HEK293 (cell line): ENCODE measurements at regions not wholly inside any gene's neighbourhood (a gene's known extent, or its start where the extent isn't known, plus 50 kb on each side); places are given as distances from the start of the nearest gene placed in this dataset.

Experiments
- FEZF1 ChIP-seq: fragments of 450-650 bp; formaldehyde crosslinking; IDR thresholded peaks from 2 replicates; pipeline ENCODE4 v1.5.1; 2016; ENCODE audit warnings: missing biosample characterization, missing genetic modification characterization
- GLIS1 ChIP-seq: fragments of 450-650 bp; formaldehyde crosslinking; IDR thresholded peaks from 2 replicates; pipeline ENCODE4 v1.5.1; 2016; ENCODE audit warnings: missing biosample characterization, missing genetic modification characterization
- KLF8 ChIP-seq: fragments of 450-650 bp; formaldehyde crosslinking; IDR thresholded peaks from 2 replicates; pipeline ENCODE4 v1.5.1; 2016; ENCODE audit warnings: missing biosample characterization, missing genetic modification characterization
- OSR2 ChIP-seq: fragments of 450-650 bp; formaldehyde crosslinking; IDR thresholded peaks from 2 replicates; pipeline ENCODE4 v1.5.1; 2016; ENCODE audit warnings: missing biosample characterization, missing genetic modification characterization
- TRIM28 ChIP-seq: IDR thresholded peaks from 2 replicates; pipeline ENCODE4 v1.6.1; 2011; ENCODE audit warnings: low read length, control low read depth, borderline replicate concordance
- ZEB2 ChIP-seq: fragments of 450-650 bp; formaldehyde crosslinking; IDR thresholded peaks from 2 replicates; pipeline ENCODE4 v1.5.1; 2016; ENCODE audit warnings: missing biosample characterization, missing genetic modification characterization
- ZNF140 ChIP-seq: fragments of 450-650 bp; formaldehyde crosslinking; IDR thresholded peaks from 2 replicates; pipeline ENCODE4 v1.5.1; 2016; ENCODE audit warnings: missing biosample characterization, missing genetic modification characterization
- ZNF239 ChIP-seq: fragments of 450-650 bp; formaldehyde crosslinking; IDR thresholded peaks from 2 replicates; pipeline ENCODE4 v1.5.1; 2016; ENCODE audit warnings: missing biosample characterization, missing genetic modification characterization
- ZNF24 ChIP-seq: fragments of 450-650 bp; formaldehyde crosslinking; IDR thresholded peaks from 2 replicates; pipeline ENCODE4 v1.5.1; 2016; ENCODE audit warnings: missing biosample characterization, missing genetic modification characterization
- ZNF335 ChIP-seq: fragments of 450-650 bp; formaldehyde crosslinking; conservative IDR thresholded peaks from 2 replicates; pipeline ENCODE4 v1.5.1; 2016; ENCODE audit warnings: missing biosample characterization, missing genetic modification characterization
- ZNF341 ChIP-seq: fragments of 450-650 bp; formaldehyde crosslinking; IDR thresholded peaks from 2 replicates; pipeline ENCODE4; 2016; ENCODE audit warnings: low read depth, missing biosample characterization, missing genetic modification characterization
- ZNF366 ChIP-seq: fragments of 450-650 bp; formaldehyde crosslinking; conservative IDR thresholded peaks from 2 replicates; pipeline ENCODE4 v1.5.1; 2016; ENCODE audit warnings: missing biosample characterization, missing genetic modification characterization
- ZNF514 ChIP-seq: fragments of 450-650 bp; formaldehyde crosslinking; IDR thresholded peaks from 2 replicates; pipeline ENCODE4 v1.5.1; 2016; ENCODE audit warnings: missing biosample characterization, missing genetic modification characterization
- ZNF544 ChIP-seq: fragments of 450-650 bp; formaldehyde crosslinking; IDR thresholded peaks from 2 replicates; pipeline ENCODE4 v1.5.0; 2017; ENCODE audit warnings: missing biosample characterization, missing genetic modification characterization
- ZNF610 ChIP-seq: fragments of 450-650 bp; formaldehyde crosslinking; IDR thresholded peaks from 2 replicates; pipeline ENCODE4 v1.5.1; 2016; ENCODE audit warnings: missing biosample characterization, missing genetic modification characterization, borderline replicate concordance
- ZSCAN23 ChIP-seq: fragments of 450-650 bp; formaldehyde crosslinking; IDR thresholded peaks from 2 replicates; pipeline ENCODE4 v1.5.1; 2016; ENCODE audit warnings: missing biosample characterization, missing genetic modification characterization
- TF ChIP-seq, protein P1 (sequence below): fragments of 450-650 bp; formaldehyde crosslinking; IDR thresholded peaks from 2 replicates; pipeline ENCODE4 v1.5.1; 2017; ENCODE audit warnings: missing biosample characterization, missing genetic modification characterization
- TF ChIP-seq, protein P2 (sequence below): fragments of 450-650 bp; formaldehyde crosslinking; IDR thresholded peaks from 2 replicates; pipeline ENCODE4 v1.5.1; 2016; ENCODE audit warnings: missing biosample characterization, missing genetic modification characterization, borderline replicate concordance
- TF ChIP-seq, protein P3 (sequence below): fragments of 450-650 bp; formaldehyde crosslinking; IDR thresholded peaks from 2 replicates; pipeline ENCODE4 v1.5.1; 2016; ENCODE audit warnings: missing biosample characterization, missing genetic modification characterization
- TF ChIP-seq, protein P4 (sequence below): fragments of 450-650 bp; formaldehyde crosslinking; conservative IDR thresholded peaks from 2 replicates; pipeline ENCODE4 v1.5.1; 2016; ENCODE audit warnings: low read depth, missing biosample characterization, missing genetic modification characterization
- TF ChIP-seq, protein P5 (sequence below): fragments of 450-650 bp; formaldehyde crosslinking; IDR thresholded peaks from 2 replicates; pipeline ENCODE4 v1.5.1; 2016; ENCODE audit warnings: missing biosample characterization, missing genetic modification characterization
- TF ChIP-seq, protein P6 (sequence below): fragments of 450-650 bp; formaldehyde crosslinking; IDR thresholded peaks from 2 replicates; pipeline ENCODE4 v1.5.1; 2016; ENCODE audit warnings: missing biosample characterization, missing genetic modification characterization

DNA sequence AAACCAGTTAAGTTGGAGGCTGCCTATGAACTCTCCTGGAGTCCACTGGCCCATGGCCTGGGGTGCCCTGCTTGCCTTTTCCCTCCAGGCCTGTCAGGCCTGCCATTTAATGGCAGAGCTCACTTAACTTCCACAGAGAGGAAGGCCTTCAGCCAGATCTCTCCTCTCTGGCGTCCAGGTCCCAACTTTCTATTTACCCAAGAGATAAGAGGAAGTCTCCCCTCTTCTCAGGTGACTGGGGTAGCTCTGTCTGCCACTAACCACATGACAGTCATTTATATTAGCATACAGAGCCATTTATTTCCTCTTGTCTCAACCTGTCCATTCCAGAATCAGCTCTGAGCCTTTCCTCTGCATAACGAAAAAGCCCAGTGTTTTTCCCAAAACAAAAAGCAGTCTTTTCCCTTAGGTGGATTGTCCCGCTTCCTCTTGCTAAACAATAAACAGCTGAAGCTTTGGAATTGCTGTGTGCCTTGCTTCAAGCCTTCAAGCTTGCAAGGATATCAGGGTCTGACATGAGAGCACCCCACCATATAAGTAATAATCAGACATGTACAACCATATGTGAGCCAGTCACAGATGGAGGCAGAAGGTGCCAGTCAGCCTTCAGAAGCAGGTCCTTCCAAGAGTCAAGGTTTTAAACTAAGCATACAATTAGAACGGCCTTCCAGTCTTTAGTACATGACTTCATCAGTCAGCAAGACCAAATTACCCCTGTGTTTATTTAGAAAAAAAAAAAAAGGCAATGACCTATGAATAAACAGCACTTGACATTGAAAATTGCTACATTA lies 50.0 kb upstream of the CALM2 start (continued):
- TF ChIP-seq, protein P1, sequence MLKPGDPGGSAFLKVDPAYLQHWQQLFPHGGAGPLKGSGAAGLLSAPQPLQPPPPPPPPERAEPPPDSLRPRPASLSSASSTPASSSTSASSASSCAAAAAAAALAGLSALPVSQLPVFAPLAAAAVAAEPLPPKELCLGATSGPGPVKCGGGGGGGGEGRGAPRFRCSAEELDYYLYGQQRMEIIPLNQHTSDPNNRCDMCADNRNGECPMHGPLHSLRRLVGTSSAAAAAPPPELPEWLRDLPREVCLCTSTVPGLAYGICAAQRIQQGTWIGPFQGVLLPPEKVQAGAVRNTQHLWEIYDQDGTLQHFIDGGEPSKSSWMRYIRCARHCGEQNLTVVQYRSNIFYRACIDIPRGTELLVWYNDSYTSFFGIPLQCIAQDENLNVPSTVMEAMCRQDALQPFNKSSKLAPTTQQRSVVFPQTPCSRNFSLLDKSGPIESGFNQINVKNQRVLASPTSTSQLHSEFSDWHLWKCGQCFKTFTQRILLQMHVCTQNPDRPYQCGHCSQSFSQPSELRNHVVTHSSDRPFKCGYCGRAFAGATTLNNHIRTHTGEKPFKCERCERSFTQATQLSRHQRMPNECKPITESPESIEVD (tag by site-specific recombination): peak; percentile 97
- TF ChIP-seq ZNF341 (no peak), FEZF1 (tag by site-specific recombination) (peak; percentile 97), ZNF335 (0 out of 2 replicates have a peak, but pooled peaks have one; percentile 30), ZNF514 (tag by site-specific recombination) (no peak), TRIM28 (peak; percentile 76; the same call in 1 of the 2 replicates), ZNF140 (tag by site-specific recombination) (no peak), ZNF610 (tag by site-specific recombination) (no peak), ZNF24 (tag by site-specific recombination) (peak; percentile 72; the same call in 1 of the 2 replicates), ZEB2 (tag by site-specific recombination) (peak; percentile 68), ZNF239 (no peak), GLIS1 (tag by site-specific recombination) (peak; percentile 45; the same call in 1 of the 2 replicates), ZNF544 (tag by site-specific recombination) (no peak), ZNF366 (tag by site-specific recombination) (peak; percentile 75), KLF8 (peak; percentile 37; the same call in 1 of the 2 replicates), OSR2 (tag by site-specific recombination) (peak; percentile 93), ZSCAN23 (tag by site-specific recombination) (peak; percentile 83; the same call in 1 of the 2 replicates)
- TF ChIP-seq, protein P2, sequence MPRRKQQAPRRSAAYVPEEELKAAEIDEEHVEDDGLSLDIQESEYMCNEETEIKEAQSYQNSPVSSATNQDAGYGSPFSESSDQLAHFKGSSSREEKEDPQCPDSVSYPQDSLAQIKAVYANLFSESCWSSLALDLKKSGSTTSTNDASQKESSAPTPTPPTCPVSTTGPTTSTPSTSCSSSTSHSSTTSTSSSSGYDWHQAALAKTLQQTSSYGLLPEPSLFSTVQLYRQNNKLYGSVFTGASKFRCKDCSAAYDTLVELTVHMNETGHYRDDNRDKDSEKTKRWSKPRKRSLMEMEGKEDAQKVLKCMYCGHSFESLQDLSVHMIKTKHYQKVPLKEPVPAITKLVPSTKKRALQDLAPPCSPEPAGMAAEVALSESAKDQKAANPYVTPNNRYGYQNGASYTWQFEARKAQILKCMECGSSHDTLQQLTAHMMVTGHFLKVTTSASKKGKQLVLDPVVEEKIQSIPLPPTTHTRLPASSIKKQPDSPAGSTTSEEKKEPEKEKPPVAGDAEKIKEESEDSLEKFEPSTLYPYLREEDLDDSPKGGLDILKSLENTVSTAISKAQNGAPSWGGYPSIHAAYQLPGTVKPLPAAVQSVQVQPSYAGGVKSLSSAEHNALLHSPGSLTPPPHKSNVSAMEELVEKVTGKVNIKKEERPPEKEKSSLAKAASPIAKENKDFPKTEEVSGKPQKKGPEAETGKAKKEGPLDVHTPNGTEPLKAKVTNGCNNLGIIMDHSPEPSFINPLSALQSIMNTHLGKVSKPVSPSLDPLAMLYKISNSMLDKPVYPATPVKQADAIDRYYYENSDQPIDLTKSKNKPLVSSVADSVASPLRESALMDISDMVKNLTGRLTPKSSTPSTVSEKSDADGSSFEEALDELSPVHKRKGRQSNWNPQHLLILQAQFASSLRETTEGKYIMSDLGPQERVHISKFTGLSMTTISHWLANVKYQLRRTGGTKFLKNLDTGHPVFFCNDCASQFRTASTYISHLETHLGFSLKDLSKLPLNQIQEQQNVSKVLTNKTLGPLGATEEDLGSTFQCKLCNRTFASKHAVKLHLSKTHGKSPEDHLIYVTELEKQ (tag by site-specific recombination): peak; percentile 57; the same call in 1 of the 2 replicates
- TF ChIP-seq, protein P3, sequence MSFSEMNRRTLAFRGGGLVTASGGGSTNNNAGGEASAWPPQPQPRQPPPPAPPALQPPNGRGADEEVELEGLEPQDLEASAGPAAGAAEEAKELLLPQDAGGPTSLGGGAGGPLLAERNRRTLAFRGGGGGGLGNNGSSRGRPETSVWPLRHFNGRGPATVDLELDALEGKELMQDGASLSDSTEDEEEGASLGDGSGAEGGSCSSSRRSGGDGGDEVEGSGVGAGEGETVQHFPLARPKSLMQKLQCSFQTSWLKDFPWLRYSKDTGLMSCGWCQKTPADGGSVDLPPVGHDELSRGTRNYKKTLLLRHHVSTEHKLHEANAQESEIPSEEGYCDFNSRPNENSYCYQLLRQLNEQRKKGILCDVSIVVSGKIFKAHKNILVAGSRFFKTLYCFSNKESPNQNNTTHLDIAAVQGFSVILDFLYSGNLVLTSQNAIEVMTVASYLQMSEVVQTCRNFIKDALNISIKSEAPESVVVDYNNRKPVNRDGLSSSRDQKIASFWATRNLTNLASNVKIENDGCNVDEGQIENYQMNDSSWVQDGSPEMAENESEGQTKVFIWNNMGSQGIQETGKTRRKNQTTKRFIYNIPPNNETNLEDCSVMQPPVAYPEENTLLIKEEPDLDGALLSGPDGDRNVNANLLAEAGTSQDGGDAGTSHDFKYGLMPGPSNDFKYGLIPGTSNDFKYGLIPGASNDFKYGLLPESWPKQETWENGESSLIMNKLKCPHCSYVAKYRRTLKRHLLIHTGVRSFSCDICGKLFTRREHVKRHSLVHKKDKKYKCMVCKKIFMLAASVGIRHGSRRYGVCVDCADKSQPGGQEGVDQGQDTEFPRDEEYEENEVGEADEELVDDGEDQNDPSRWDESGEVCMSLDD (tag by site-specific recombination): no peak
- TF ChIP-seq, protein P4, sequence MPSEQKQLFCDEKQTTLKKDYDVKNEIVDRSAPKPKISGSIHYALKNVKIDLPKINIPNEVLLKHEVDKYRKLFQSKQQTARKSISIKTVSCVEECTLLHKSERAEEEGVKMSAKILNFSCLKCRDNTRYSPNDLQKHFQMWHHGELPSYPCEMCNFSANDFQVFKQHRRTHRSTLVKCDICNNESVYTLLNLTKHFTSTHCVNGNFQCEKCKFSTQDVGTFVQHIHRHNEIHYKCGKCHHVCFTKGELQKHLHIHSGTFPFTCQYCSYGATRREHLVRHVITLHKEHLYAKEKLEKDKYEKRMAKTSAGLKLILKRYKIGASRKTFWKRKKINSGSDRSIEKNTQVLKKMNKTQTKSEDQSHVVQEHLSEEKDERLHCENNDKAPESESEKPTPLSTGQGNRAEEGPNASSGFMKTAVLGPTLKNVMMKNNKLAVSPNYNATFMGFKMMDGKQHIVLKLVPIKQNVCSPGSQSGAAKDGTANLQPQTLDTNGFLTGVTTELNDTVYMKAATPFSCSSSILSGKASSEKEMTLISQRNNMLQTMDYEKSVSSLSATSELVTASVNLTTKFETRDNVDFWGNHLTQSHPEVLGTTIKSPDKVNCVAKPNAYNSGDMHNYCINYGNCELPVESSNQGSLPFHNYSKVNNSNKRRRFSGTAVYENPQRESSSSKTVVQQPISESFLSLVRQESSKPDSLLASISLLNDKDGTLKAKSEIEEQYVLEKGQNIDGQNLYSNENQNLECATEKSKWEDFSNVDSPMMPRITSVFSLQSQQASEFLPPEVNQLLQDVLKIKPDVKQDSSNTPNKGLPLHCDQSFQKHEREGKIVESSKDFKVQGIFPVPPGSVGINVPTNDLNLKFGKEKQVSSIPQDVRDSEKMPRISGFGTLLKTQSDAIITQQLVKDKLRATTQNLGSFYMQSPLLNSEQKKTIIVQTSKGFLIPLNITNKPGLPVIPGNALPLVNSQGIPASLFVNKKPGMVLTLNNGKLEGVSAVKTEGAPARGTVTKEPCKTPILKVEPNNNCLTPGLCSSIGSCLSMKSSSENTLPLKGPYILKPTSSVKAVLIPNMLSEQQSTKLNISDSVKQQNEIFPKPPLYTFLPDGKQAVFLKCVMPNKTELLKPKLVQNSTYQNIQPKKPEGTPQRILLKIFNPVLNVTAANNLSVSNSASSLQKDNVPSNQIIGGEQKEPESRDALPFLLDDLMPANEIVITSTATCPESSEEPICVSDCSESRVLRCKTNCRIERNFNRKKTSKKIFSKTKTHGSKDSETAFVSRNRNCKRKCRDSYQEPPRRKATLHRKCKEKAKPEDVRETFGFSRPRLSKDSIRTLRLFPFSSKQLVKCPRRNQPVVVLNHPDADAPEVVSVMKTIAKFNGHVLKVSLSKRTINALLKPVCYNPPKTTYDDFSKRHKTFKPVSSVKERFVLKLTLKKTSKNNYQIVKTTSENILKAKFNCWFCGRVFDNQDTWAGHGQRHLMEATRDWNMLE (tag by site-specific recombination): peak; percentile 37; the same call in 1 of the 2 replicates
- TF ChIP-seq, protein P5, sequence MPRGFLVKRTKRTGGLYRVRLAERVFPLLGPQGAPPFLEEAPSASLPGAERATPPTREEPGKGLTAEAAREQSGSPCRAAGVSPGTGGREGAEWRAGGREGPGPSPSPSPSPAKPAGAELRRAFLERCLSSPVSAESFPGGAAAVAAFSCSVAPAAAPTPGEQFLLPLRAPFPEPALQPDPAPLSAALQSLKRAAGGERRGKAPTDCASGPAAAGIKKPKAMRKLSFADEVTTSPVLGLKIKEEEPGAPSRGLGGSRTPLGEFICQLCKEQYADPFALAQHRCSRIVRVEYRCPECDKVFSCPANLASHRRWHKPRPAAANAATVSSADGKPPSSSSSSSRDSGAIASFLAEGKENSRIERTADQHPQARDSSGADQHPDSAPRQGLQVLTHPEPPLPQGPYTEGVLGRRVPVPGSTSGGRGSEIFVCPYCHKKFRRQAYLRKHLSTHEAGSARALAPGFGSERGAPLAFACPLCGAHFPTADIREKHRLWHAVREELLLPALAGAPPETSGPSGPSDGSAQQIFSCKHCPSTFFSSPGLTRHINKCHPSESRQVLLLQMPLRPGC (tag by site-specific recombination): peak; percentile 81
- TF ChIP-seq, protein P6, sequence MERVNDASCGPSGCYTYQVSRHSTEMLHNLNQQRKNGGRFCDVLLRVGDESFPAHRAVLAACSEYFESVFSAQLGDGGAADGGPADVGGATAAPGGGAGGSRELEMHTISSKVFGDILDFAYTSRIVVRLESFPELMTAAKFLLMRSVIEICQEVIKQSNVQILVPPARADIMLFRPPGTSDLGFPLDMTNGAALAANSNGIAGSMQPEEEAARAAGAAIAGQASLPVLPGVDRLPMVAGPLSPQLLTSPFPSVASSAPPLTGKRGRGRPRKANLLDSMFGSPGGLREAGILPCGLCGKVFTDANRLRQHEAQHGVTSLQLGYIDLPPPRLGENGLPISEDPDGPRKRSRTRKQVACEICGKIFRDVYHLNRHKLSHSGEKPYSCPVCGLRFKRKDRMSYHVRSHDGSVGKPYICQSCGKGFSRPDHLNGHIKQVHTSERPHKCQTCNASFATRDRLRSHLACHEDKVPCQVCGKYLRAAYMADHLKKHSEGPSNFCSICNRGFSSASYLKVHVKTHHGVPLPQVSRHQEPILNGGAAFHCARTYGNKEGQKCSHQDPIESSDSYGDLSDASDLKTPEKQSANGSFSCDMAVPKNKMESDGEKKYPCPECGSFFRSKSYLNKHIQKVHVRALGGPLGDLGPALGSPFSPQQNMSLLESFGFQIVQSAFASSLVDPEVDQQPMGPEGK (tag by site-specific recombination): peak; percentile 19; the same call in 1 of the 2 replicates
